GM19324 (cell line): ENCODE measurements at regions not wholly inside any gene's neighbourhood (a gene's known extent, or its start where the extent isn't known, plus 50 kb on each side); places are given as distances from the start of the nearest gene placed in this dataset.

Experiments
- ATAC-seq: cut with Tn5 transposase; IDR thresholded peaks from one replicate; pipeline ENCODE4 v1.9.1; 2021; ENCODE audit warnings: mild to moderate bottlenecking, moderate library complexity; ENCODE audit not compliant: unreplicated experiment, low FRiP score

- no peak for ATAC-seq
Measured at GRCh38 chr9:81292056-81292805, 397.1 kb downstream of the TLE1 start.

DNA sequence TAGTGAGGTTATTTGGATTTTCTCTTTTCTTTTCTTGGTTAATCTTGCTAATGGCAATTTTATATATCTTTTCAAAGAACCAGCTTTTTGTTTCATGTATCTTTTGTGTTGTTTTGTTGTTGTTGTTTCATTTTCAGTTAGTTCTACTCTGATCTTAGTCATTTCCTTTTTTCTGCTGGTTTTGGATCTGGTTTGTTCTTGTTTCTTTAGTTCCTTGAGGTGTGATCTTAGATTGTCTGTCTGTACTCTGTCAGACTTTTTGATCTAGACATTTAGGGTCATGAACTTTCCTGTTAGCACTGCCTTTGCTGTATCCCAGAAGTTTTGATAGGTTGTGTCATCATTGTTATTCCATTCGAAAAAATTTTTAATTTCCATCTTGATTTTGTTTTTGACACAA, 399.7 kb downstream of the TLE1 start:
- no peak for ATAC-seq

- ATAC-seq, result no peak
Measured at GRCh38 chr9:81268048-81268447, 421.3 kb downstream of the TLE1 start.

GRCh38 chr9:81266674-81267073, 422.7 kb downstream of the TLE1 start:
- no peak for ATAC-seq

- no peak for ATAC-seq
Measured at GRCh38 chr9:81266086-81266485, 423.3 kb downstream of the TLE1 start.

DNA sequence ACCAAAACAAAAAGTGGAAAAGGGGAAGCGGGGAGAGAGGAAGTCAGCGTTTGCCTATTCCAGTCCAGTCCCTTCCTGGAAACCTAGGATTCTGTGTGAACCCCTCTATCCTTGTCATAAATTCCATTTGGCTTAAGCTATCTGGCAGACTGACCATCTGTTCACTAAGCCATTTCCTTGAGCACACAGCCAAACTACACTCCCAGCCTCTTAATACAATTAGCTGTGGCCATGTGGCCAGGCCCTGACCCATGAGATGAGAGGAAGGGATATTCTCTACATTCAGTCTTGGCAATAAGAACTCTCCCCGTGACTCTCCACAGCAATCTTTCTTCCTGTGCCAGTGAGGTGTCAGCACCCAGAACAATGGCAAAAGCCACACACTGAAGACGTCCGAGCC, 424.8 kb downstream of the TLE1 start:
- ATAC-seq, result no peak

DNA sequence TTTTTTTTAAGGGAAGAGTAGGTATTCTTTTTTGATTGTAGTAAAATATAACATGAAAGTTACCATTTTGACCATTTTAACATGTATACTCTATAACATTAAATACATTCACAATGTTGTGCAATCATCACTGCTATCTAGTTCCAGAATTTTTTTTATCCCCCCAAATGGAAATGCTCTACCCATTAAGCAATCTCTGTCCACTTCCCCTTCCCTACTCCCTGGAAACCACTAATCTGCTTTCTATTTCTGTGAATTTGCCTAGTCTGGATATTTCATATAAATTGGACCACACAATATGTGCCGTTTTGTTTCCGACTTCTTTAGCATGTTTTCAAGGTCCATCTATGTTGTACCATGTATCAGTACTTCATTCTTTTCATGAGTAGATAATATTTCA, 429.5 kb downstream of the TLE1 start:
- ATAC-seq, result no peak

- no peak for ATAC-seq
Measured at GRCh38 chr9:81256368-81256767, 433.0 kb downstream of the TLE1 start.

GRCh38 chr9:81250606-81251005, 438.7 kb downstream of the TLE1 start:
- ATAC-seq, result no peak

DNA sequence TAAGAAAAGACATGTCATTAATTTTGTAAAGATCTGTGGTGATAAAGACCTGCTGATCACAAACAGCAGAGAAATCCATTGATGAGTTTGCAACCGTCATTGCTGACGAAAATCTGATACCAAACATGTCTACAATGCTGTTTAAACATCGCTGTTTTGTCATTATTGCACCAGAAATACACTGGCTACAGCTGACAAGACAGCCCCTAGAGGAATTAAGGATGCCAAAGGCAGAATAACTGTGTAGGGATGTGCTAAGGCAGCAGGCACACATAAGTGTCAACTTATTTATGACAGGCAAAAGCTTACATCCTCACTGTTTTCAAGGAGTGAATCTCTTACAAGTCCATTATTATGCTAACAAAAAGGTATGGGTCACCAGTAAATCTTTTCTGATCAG, 439.3 kb downstream of the TLE1 start:
- no peak for ATAC-seq

DNA sequence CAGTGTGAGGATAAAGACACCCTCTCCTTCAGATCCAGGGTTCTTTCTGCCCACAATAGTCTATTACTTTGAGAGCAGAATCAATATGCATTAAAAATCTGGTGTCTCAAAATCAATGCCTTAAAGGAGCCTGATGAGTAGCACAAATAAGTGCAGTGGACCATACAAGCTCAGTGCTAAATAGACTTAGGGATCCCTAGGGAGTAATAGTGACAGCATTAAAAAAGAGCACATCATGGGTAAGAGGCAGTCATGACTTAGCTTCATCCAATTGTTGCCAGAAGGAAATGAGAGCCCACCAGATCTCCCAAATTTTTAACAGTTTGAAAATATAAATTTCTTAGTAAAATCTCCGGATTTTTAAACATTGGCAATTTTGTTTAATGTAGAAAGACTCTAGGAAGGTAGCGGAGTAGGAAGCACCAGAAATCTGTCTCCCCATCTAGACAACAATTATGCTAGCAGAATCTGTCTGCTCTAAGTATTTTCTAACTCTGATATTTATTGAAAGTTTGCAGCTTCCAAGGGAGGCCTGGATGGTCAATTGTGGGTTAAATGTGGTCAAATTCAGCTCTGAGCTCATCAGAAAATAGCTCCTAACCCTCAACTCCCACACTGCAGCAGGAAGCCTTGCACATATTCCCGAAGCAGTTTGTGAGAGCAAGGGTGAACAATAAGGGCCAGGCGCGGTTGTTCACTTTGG, 443.9 kb downstream of the TLE1 start:
- no peak for ATAC-seq

DNA sequence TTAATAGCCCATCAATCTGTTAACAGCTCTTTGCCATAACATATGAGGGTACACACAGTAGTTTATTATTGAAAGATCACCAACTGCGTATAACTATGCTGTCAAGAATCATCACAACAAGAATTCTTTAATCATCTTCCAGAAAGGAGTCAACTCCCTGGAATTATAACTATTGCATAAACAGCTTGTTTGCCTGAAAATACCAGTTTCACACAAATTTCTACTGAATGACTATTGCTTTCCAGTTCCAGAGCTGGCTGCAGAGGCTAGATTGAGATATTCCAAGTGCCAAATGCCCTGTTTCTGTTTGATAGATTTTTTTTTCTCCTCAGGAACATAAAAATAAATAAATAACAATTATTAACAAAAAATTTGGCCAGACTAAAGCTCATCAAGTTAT, 444.7 kb downstream of the TLE1 start:
- ATAC-seq, result no peak

- ATAC-seq, result no peak
Measured at GRCh38 chr9:81242866-81243265, 446.5 kb downstream of the TLE1 start.

- ATAC-seq, result no peak
Measured at GRCh38 chr9:81239388-81239787, 450.0 kb downstream of the TLE1 start.

- no peak for ATAC-seq
Measured at GRCh38 chr9:81237565-81238231, 451.6 kb downstream of the TLE1 start.

GRCh38 chr9:81234924-81235610, 454.3 kb downstream of the TLE1 start:
- ATAC-seq, result no peak

DNA sequence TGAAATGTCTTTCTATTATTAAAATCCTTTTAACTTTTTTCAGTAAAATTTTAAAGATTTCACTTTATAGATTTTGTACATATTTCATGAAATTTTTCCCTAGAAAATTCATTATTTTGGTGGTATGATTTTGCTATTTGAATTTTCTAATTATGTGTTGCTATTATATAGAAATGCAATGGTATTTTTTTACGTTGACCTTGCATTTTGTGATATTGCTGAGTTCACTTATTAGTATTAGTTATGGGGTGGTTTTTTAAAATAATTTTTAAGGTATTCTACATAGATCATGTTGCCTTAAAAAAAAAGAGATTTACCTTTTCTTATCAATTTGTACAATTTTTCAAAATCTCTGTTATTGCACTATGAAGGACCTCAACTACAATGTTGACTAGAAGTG, 458.3 kb downstream of the TLE1 start:
- no peak for ATAC-seq

- no peak for ATAC-seq
Measured at GRCh38 chr9:81227507-81228245, 461.7 kb downstream of the TLE1 start.

DNA sequence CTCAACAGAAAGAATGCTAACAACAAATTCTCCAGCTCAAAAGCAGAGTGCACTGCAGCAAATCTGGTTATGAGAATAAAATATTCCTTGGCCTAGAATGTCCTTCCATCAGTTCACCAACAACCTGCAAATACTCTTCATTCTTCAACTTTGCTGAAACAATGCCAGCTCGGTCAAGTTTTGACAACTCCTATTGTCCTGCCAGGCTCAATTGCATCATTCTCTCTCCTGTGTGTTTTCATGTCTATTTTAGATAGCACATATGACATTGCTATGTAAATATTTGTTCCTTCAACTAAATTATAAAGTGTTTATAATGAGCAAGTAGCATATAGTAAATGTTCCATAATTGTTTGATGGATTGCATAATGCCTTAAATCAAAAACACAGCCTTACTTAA, 463.8 kb downstream of the TLE1 start:
- no peak for ATAC-seq
